ENCODE measurements at regions not wholly inside any gene's neighbourhood (a gene's known extent, or its start where the extent isn't known, plus 50 kb on each side); places are given as distances from the start of the nearest gene placed in this dataset.

DNA sequence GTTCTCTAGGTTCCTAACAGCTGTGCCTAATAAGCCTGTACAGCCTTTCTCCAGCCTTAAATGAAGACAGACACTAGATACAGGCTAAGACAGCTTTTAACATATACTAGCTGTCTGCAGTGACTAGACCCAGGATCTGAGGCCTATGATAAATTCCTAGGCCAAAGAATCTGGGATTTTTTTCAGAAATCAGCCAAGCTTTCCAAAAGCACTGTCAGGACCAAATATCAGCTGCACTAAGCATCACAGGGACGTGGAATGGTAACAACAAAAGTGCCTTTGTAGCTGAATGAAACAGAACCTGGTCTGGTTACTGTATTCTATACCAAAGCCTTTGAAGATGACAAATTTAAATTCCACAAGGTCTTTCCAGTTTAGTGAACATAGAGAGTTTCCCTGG is 77.9 kb upstream of the DOCK9 start:
- no peak for DNase-seq

DNA sequence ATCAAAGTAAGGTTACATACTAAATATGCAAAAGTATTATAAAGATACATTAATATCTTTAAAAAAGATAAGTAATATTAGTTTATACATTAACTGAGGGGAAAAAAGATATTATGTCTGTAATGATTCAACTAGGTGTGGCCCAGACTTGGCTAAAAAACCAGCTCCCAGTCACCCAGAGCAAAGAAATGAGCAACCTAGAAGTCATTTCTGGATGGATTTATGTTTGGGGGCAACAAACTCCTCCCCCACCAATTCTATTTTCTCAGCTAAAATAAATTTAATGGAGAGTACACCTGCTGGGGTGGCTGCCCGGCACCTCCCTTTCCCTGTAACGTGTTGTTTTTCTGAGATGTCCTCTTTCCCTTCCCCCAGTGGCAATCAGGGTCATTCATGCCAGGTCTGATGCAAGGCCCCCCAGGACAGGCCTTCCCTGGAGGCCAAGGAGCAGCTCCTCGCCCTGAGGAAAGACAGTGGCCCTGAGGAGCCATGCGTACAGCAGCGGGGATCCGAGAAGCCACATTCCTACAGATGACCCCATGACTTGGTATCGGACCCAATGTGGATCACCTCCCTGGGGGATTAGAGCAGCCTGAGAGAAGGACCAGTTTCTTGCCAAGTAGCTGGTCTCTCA is 78.6 kb upstream of the DOCK9 start:
- DNase-seq: no peak

DNA sequence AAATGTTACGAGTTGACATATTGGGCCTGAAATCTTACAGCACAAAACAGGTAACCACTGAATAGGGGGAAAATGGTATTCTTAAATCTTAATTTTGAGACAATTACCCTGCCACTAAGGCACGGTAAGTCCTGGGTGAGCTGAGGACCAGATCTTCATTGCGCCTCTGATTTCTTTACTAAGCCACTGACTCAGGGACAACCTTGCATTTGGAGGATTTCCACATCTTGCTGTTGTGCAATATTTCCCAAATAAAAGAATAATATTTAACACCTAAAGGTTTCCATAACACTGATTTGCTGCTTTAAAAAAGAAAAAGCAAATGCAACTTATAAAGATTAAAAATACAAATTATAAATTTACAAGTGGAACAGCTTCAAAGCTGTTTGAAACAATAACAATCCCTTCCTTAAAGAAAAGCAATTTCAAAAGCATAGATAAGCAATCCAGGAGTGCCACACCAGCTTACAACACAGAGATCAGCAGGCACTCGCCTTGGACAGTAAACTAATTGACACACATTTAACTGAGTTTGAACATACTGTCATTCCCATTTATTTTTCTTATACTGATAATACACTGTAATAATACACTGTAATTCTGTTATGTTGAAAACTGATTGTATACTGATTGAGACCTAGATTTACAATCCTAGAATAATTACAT is 79.6 kb upstream of the DOCK9 start:
- DNase-seq: peak; percentile 4

DNA sequence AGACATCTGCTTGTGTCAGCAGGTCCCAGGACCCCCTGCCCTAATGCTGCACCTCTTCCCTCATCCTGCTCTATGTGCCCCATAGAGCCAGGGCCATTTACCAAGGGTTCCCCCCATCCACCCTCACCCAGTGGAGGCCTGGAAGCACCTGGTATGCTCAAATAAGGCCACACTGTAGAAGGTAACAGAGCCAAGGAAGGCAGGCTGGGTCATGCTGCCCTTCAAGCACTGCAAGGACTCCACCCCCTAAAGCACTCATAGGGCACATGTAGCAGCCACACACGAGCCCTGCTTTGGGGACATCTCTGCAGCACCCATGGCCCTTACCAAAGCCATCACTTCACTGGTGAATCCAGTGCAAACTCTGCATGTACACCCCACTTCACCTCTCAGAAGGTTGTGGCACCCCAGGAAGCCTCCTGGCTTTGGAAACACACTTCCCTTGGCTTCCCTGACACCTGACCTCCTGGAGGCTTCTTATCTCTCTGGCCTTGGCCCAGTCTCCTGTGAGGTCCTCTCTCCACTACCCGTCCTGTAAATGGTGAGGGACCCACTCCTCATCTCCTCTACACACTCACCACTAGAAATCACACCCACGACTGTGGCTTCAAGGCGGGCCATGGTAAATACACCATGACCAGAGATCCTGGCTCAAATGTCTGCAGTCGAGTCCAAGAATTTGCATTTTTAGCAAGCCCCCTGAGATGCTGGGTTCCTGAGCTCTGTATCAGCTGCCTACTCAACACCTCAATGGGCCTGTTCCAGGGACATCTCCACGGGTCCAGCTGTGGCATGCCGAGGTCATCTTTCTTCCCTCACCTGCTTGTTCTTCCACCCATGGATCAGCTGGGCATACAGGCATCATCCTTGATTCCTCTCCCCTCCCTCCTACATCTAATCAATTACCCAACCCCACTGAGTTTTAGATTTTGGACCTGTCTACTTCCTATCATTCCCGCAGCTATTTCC is 80.9 kb upstream of the DOCK9 start:
- DNase-seq: no peak

DNA sequence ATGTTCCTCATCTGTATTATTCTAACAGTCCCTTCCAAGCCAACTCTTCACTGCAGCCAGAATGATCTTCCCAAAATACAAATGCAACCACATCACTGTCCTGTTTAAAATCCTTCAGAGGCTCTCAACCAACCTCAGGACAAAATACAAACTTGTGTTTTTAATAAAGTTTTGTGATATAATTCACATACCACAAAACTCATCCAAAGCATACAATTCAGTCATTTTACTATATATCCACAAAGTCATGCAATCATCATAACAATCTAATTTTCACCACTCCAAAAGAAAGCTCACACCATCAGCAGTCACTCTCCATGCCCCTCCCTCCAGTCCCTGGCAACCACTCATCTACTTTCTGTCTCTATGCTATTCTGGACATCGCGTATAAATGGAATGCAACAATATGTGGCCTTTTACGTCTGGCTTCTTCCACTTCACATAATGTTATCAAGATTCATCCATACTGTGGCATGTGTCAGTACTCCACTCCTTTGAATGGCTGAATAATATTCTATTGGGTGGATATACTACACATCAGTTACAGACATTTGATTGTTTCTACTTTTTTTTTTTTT is 81.7 kb upstream of the DOCK9 start:
- no peak for DNase-seq

DNA sequence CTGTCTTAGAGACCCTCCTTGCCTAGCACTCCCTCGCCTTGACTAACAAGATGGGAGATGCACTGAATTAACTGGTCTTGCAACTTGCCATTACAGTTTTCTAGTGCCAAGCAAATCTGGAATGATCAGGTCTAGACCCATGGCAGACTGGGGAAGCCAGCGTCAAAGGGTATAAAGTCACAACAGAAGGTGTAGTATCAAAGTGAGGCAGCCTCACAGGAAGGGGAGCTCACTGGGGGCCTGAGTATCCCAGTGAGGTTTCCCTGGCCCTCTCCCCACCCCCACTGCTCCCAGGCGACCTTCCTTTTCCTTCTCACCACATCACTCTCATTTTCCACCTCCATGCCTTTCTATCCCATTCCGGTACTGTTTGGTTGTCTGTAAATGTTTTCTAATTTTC is 83.5 kb upstream of the DOCK9 start:
- no peak for DNase-seq

DNA sequence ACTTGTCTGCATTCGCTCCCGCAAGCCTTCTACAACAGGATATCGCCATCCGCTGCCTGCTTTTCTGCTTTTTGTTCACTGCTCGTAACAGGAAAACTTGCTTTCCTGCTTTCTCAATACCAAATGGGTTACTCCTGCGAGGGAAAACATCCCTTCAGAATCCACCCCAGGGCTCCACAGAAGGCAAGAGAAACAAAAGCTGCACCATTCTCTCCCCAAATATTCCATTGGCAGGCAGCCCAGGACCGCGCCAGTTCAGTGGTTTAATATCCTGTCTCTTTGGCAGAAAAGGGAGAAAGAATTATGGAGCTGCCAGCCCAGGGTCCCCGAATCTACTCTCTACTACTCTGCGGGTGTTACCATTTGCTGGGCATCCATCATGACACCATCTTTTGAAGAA is 84.7 kb upstream of the DOCK9 start:
- peak; percentile 90 for DNase-seq

DNA sequence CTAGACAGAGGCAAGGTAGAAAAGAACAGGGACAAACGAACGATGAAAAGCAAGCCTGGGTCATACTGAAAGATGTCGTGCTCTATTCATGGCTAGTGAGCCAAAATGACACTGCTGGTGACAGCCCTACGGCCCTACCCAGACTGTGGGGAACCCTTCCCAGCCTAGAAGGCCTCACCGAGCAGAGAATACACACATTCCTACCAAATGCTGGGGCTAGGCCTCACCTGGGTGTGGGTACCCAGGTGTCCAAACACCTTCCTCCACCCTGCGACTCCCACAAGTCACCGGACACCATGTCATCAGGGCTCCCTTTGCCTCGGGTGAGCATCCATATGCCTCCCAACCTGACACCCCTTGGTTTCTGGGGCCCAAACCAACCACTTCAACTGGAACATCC is 85.3 kb upstream of the DOCK9 start:
- DNase-seq: no peak

DNA sequence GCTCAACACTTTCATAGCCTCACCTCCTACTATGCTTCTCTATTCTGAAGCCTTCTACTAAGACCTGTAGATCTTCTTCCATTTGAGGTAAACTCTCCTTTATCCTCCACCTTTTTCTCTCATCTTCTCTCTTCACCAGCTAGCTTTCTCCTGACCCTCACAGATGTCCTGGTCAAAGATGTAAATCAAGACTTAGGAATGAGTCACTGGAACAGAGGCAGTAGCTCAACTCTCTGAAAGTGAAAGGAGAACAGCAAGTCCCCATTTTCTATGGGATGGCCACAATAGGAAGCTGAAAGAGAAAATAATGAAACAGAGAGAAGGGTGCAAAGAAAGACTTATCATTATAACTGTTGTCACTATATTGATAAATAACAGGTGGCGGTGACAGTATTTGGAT is 86.1 kb upstream of the DOCK9 start:
- DNase-seq: no peak

DNA sequence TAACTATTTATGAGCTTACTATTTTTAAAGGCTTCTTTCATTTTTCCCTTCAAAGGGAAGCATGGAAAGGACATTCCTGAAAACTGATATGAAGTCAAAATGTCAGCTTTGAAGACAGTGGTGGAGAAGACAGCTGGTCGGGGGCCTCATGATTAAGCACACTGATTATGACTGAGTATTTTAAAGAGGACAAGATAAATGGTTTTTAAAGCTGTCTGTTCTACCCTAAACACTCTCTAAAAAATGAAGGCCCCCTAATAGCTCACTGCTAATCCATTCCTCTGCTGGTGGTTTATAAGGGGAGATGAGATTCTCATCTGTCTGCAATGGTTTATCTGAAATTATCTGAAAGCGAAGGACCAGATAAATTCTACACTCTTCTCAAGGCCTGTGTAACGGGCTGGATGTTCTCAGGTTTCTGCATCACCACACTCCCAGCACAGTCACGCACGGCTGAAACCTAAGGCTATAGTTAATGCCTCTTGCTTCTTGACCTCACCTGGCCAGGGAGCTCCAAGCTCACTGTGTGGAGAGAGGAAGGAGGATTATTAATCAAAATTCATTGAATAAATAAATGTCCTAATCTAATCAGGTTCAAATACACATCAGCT is 86.9 kb upstream of the DOCK9 start:
- DNase-seq: no peak

DNA sequence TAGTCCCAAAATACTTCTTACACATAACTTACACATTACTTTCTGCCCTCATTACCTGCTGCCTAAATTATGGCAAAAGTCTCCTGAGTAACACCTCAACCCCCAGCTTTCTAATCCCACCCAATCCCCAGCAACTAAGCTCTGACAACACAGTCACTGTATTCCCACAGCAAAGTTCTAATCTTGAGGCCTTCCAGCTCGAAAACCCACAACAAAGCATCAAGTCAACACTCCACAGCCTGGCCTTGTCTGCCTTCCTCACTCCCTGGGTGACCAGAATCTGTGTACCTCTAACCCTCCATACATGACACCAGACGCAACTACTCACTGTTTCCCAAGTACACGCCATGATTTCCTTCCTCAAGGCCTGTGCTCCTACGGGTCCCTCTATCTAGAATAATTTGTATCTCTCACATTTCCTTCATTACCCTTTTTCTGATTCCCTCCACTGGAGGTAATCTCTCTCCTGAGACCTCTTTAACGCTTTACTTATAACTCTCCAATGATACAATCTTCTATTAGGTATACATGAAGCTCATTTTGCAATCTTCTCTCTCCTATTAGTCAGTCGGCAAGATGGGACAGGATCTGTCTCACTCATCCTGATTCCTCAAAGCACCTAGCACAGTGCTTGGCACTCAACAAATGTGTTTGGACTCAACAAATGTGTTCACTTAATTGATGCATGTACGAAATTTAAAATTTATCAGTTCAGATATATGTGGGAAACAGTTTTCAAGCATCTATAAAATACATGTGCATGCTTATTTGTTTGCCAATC is 87.6 kb upstream of the DOCK9 start:
- no peak for DNase-seq

DNA sequence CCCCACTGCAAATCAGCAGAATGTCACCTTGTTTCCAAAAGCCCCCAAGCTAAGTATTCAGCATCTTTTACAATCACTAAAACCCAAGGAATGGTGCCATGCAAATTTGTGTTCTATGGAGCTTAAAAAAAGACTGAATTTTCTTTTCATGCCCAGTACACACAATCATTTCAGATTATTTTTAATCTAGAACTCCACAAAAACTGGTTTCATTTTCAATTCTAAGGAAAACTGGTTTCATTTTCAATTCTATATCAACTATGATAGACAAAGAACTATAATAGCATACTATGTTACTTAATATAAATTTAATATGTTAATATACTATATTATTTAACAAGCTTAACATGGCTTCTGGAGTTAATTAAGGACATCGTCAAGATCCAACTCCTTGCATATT is 88.4 kb upstream of the DOCK9 start:
- no peak for DNase-seq

DNA sequence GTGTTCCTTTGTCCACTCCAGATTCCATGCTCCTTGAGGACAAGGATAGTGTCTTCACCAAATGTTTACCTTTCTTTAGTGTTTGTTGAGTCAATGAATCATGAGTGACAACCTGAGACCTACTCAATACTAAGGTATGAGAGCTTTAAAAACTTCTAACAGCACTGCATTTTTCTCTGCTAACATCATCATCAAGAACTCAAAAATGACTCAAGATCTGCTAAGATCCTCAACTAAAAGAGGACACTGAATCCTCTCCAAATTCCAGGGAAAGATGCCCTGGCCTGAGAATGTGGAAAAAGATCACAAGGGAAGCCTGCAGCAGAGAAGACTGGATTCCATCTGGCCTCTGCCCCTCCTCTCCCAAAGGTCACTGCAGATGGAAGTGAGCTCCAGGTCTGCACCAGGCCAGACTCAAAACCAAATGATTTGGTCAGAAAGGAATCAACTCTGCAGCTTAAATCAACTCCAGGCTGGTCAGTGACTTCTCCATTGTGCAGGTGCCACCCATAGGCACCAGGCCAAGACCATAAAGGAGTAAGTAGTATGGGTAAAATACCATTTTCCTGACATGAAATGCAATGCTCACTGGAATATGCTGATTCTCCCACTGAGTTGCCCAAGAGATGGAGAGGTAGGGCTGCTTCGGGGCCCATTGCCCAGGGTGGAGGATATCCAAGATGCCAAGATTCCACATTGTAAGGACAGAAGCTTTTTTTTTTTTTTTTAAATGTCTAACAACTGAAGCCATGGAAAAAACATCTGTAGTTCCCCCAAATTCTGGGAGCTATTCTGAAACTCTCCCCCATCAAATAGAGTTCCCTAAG is 89.5 kb upstream of the DOCK9 start:
- peak; percentile 95 for DNase-seq

DNA sequence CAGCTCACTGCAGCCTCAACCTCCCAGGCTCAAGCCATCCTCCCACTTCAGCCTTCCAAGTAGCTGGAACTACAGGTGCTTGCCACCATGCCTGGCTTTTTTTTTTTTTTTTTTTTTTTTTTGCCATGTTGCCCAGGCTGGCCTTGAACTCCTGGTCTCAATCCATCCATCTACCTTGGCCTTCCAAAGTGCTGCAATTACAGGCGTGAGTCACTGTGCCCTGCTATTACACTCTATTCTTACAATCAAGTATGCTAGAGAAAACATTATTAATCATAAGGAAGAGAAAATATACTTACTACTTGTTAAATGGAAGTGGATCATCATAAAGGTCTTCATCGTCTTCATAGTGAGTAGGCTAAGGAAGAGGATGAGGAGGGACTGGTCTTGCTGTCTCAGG is 93.3 kb upstream of the DOCK9 start:
- DNase-seq: no peak

DNA sequence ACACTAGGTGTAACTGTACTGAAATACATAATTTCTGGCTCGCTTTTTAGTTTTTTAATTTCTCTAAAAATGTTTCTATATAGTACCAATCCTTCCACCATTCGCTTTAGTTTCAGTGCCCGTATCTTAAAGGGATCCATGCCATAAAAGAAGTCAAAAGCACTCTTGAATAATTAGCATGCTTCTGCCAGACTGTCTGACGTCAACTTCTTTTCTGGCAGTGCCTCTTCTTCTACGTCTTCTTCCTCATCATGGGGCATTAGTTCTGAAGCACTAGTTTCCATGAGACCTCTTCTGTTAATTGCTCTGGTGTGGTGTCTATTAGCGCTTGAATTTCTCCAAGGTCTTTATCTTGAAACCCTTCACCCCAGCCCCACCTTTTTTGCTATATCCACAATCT is 93.8 kb upstream of the DOCK9 start:
- DNase-seq: no peak

DNA sequence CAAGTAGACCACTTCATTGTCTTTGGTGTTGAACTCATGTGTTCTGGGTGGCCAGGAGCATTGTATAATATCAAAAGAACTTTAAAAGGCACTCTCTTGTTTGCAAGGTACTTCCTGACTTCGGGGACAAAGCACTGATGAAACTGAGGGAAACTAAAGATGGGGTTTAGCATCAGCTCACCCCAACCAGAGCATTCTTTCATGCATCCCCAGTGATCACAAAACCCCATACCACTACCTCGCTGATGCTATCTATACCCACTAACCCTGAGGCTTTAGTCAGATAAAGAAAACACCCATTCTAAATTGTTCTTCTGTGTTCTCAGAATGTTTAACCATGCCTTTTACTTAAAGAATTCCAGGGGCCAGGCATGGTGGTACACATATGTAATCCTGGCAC is 94.5 kb upstream of the DOCK9 start:
- DNase-seq: no peak

DNA sequence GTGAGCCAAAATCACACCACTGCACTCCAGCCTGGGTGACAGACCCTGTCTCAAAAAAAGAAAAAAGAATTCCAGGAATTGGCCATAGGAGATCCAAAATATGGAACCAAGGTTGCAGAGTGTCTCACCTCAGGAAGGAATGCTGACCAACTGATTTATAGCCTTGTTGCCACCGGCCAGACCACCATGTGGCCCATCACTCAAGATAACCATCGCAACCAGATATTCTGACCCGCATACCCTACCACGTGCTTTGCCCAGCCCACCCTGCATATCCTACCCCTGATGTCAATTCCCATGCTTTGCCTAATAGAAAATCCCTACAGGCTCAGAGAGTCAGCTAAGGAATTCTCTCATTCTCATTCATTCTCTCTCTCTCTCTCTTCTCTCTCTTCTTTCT is 95.1 kb upstream of the DOCK9 start:
- DNase-seq: no peak

DNA sequence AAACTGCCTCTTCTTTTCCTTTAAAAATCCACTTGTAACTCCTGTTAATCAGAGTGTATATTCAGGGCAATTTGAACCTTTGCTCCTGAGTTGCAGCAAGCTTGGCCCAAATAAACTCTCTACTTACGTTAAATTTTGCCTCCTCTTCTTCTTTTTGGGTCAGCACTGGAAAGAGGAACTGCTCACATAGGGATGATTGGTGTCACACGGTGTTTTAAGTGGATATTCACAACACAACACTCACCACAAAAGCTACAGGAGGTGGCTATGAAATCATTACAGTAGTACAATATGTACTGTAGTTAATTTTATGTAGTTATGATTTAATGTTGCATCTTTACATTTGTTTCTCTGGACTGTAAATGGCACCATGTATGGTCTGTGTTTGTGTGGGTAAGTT is 96.8 kb upstream of the DOCK9 start:
- no peak for DNase-seq

DNA sequence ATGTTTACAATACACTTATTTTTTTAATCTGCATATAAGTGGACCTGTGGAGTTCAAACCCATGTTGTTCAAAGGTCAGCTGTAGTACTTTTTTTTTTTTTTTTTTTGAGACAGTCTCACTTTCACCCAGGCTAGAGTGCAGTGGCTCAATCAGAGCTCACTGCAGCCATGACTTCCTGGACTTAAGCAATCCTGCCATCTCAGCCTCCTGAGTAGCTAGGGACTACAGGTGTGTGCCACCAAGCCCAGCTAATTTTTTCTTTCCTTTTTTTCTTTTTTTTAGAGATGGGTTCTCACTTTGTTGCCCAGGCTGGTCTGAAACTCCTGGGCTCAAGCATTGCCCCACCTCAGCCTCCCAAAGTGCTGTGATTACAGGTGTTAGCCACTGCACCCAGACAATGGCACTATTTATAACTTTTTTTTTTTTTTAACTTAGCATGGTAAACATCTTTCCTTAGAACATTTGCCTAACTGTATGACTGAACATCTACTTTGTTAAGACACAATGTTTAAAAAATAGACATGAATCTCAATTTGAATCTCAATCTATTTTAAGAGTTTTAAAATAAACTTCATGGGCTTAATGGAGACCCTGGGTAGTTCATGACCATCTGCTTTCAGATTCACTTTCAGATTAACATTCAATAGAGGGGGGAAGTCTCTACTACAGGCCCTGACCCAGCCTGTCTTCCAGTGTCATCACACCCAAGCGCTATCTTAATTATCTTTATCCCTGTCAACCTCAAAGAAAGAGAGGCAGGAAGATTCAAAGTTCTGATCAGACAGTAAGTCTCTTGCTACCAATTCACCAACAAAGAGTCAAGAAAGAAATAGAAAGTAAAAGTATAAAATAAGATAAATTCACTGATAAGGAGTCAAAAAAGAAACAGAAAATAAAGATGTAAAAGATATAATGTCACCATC is 97.7 kb upstream of the DOCK9 start:
- DNase-seq: no peak
